ENCODE measurements at regions not wholly inside any gene's neighbourhood (a gene's known extent, or its start where the extent isn't known, plus 50 kb on each side); places are given as distances from the start of the nearest gene placed in this dataset.

DNA sequence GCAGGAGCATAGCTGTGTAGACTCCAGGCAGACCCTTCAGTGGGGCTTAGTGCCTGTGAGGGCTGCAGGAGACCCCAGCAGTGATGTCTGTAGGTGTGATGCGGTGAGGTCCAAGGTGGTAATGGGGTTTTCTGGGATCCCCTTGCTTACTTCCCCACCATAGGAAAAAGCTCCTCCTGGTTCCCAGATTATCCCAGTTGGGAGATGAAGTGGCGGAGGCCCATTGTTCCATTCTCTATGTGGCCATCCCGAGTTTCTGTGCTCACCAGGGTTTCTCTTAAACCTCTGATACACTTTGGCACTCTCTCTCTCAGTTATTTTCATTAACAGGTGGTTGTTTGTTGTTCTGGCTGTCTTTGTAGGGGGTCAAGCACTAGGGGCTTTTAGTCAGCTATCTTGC lies 146.7 kb upstream of the IGF1R start:
- Histone ChIP-seq H3K27me3 (no peaks in the 10 kb centered on the region), H3K36me3 (no peaks in the 10 kb centered on the region), H3K4me3 (no peak overlapping the region), H3K4me1 (no peaks in the 10 kb centered on the region), H3K27ac (no peak overlapping the region), H3K9me3 (no peaks in the 10 kb centered on the region)
- no peak for TF ChIP-seq POLR2A (IDR thresholded peaks at IDR 0.05)
- no peak for TF ChIP-seq CTCF (IDR thresholded peaks at IDR 0.05)
- no peak for DNase-seq

- Histone ChIP-seq H3K27ac (no peak overlapping the region), H3K4me3 (no peak overlapping the region), H3K4me1 (no peaks in the 10 kb centered on the region), H3K27me3 (no peaks in the 10 kb centered on the region), H3K9me3 (no peaks in the 10 kb centered on the region), H3K36me3 (no peaks in the 10 kb centered on the region)
- TF ChIP-seq CTCF (IDR thresholded peaks at IDR 0.05), result no peak
- no peak for TF ChIP-seq POLR2A (IDR thresholded peaks at IDR 0.05)
- no peak for DNase-seq
Observed at GRCh38 chr15:98503970-98504369, 144.4 kb upstream of the IGF1R start.

DNA sequence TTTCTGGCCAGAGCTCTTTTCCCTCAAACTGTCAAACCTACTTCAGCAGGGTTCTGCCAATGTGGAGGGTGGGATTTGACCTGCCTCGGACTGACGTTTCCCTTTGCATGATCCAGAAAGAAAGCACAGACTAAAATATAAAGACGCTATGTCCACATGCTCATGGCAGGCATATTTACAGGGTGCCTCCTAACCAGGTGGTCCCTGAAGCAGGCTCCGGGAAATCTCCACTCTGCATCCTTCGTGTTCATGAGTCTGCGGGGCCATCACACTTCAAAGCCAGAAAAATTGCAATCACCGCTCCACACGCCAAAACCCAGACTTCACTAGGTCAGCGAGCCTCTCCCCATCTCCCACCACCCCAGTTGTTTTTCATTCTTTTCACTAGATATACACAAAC lies 143.3 kb upstream of the IGF1R start:
- H3K4me3 ChIP-seq, result no peak overlapping the region
- H3K27ac ChIP-seq, result no peak overlapping the region
- TF ChIP-seq CTCF (IDR thresholded peaks at IDR 0.05) (no peak), POLR2A (IDR thresholded peaks at IDR 0.05) (no peak)

DNA sequence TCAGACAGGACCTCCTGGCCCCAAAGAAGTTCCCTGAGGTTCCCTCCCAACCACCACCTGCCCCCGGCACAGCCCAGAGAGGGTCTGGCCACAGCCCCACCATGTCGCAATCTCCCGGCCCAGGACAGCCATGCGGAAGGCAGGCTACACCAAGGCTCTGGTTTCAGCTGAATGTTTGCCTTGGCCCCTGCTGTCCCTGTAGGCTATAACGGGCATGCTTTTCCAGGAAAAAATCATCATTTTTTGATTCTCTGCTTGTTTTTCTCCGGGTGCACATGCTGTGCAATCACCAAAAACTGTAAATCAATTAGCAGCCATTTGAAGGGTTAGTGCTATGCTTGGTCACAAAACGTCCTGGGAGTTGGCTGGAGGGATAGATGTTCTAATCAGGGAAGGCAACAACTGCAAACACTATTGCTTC lies 142.7 kb upstream of the IGF1R start:
- H3K27ac ChIP-seq, result no peak overlapping the region
- no peak for DNase-seq

More for the DNA sequence above, 143.3 kb upstream of the IGF1R start:
- no peaks in the 10 kb centered on the region for H3K9me3 ChIP-seq
- DNase-seq, result no peak
- no peaks in the 10 kb centered on the region for H3K36me3 ChIP-seq
- H3K27me3 ChIP-seq, result no peaks in the 10 kb centered on the region
- H3K4me1 ChIP-seq, result no peaks in the 10 kb centered on the region

GRCh38 chr15:98506172-98506571 lies 142.2 kb upstream of the IGF1R start:
- no peak overlapping the region for H3K4me3 ChIP-seq
- H3K27ac ChIP-seq, result no peak overlapping the region
- TF ChIP-seq POLR2A (IDR thresholded peaks at IDR 0.05) (no peak), CTCF (IDR thresholded peaks at IDR 0.05) (no peak)
- no peak for DNase-seq
- no peaks in the 10 kb centered on the region for H3K36me3 ChIP-seq
- H3K27me3 ChIP-seq, result no peaks in the 10 kb centered on the region
- no peaks in the 10 kb centered on the region for H3K9me3 ChIP-seq
- H3K4me1 ChIP-seq, result no peaks in the 10 kb centered on the region

More for the DNA sequence above, 142.7 kb upstream of the IGF1R start:
- Histone ChIP-seq H3K4me1 (no peaks in the 10 kb centered on the region), H3K9me3 (no peaks in the 10 kb centered on the region), H3K36me3 (no peaks in the 10 kb centered on the region), H3K4me3 (no peak overlapping the region), H3K27me3 (no peaks in the 10 kb centered on the region)
- TF ChIP-seq POLR2A (IDR thresholded peaks at IDR 0.05) (no peak), CTCF (IDR thresholded peaks at IDR 0.05) (no peak)

DNA sequence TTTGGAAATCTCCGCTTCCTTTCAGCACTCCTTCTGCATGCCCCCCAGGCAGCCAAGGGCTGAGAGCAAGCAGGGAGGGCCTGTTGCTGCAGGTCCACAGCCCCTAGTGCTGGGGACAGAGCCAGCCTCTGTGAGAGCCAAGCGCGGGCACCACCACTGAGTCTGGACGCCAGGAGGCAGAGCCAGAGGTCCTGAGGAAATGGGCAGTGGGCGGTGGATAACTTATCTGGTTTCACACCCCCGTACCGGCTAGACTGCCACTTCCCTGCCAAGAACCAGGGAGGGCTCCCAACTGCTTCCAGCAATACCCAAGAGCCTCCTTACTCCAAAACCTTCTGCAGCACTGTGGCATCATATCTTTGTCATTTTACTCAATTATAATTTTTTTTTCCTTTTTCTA lies 141.6 kb upstream of the IGF1R start:
- H3K27ac ChIP-seq, result no peak overlapping the region
- no peaks in the 10 kb centered on the region for H3K36me3 ChIP-seq
- no peak overlapping the region for H3K4me3 ChIP-seq
- no peak for TF ChIP-seq CTCF (IDR thresholded peaks at IDR 0.05)
- no peak for TF ChIP-seq POLR2A (IDR thresholded peaks at IDR 0.05)
- no peaks in the 10 kb centered on the region for H3K9me3 ChIP-seq
- H3K27me3 ChIP-seq, result no peaks in the 10 kb centered on the region
- no peak for DNase-seq
- no peaks in the 10 kb centered on the region for H3K4me1 ChIP-seq
